CD8-positive, alpha-beta memory T cell (primary cell): ENCODE measurements at regions not wholly inside any gene's neighbourhood (a gene's known extent, or its start where the extent isn't known, plus 50 kb on each side); places are given as distances from the start of the nearest gene placed in this dataset.

Experiments used
- CTCF ChIA-PET: fragments of 350-600 bp; sonication (Branson Sonifier 250); formaldehyde crosslinking; loops from one replicate; lab custom pipeline; 2021; ENCODE audit warnings: antibody characterized with exemption; lab: Charles Lee
- POLR2A ChIA-PET: fragments of 350-600 bp; sonication (Branson Sonifier 250); formaldehyde crosslinking; loops from one replicate; lab custom pipeline; 2021; ENCODE audit warnings: antibody characterized with exemption; lab: Charles Lee
- DNase-seq, 5 donors: peaks; one replicate each; pipeline versions ENCODE4 v3.0.0 to v3.0.0-alpha.2; 2020 to 2022; ENCODE audit warnings: mixed read lengths in 1 of 5
- H3K27ac ChIP-seq: one replicate; pipeline ENCODE4 v1.7.0; 2013; ENCODE audit warnings: low read depth, mild to moderate bottlenecking, low read length, moderate library complexity
- H3K27me3 ChIP-seq: 2 replicates; pipeline ENCODE4 v1.7.0; 2013; ENCODE audit warnings: low read length, mild to moderate bottlenecking; ENCODE audit not compliant: insufficient read depth, poor library complexity, severe bottlenecking
- H3K36me3 ChIP-seq: 2 replicates; pipeline ENCODE4 v1.7.0; 2013; ENCODE audit warnings: mild to moderate bottlenecking, low read length, moderate library complexity; ENCODE audit not compliant: insufficient read depth
- H3K4me1 ChIP-seq: 2 replicates; pipeline ENCODE4 v1.7.0; 2013; ENCODE audit warnings: mild to moderate bottlenecking, low read length, moderate library complexity; ENCODE audit not compliant: insufficient read depth
- H3K4me3 ChIP-seq: 2 replicates; pipeline ENCODE4 v1.7.0; 2013; ENCODE audit warnings: mild to moderate bottlenecking, low read length
- H3K9me3 ChIP-seq: 2 replicates; pipeline ENCODE4 v1.7.0; 2013; ENCODE audit warnings: mild to moderate bottlenecking, low read length
- H3K27ac Mint-ChIP-seq, 8 donors: one replicate each; pipeline ENCODE4 v1.8.0; 2020 to 2021; ENCODE audit warnings: mixed read lengths in 8 of 8, mild to moderate bottlenecking in 6 of 8, inconsistent platforms in 3 of 8, moderate library complexity in 3 of 8
- H3K27me3 Mint-ChIP-seq, 2 donors: one replicate each; pipeline ENCODE4 v1.8.0; 2020 to 2021; ENCODE audit warnings: mixed read lengths in 2 of 2, mild to moderate bottlenecking in 1 of 2, moderate library complexity in 1 of 2
- H3K36me3 Mint-ChIP-seq, 3 donors: one replicate each; pipeline ENCODE4 v1.8.0; 2020 to 2021; ENCODE audit warnings: mixed read lengths in 3 of 3, inconsistent platforms in 1 of 3, mild to moderate bottlenecking in 1 of 3
- H3K4me1 Mint-ChIP-seq, 3 donors: one replicate each; pipeline ENCODE4 v1.8.0; 2020 to 2021; ENCODE audit warnings: mixed read lengths in 3 of 3, inconsistent platforms in 1 of 3, mild to moderate bottlenecking in 1 of 3
- H3K4me3 Mint-ChIP-seq, 7 donors: one replicate each; pipeline ENCODE4 v1.8.0; 2020 to 2021; ENCODE audit warnings: mixed read lengths in 7 of 7, mild to moderate bottlenecking in 6 of 7, moderate library complexity in 4 of 7, inconsistent platforms in 2 of 7
- H3K9me3 Mint-ChIP-seq, 5 donors: one replicate each; pipeline ENCODE4 v1.8.0; 2020 to 2022; ENCODE audit warnings: mixed read lengths in 5 of 5, mild to moderate bottlenecking in 3 of 5, moderate library complexity in 2 of 5, inconsistent platforms in 1 of 5

DNA sequence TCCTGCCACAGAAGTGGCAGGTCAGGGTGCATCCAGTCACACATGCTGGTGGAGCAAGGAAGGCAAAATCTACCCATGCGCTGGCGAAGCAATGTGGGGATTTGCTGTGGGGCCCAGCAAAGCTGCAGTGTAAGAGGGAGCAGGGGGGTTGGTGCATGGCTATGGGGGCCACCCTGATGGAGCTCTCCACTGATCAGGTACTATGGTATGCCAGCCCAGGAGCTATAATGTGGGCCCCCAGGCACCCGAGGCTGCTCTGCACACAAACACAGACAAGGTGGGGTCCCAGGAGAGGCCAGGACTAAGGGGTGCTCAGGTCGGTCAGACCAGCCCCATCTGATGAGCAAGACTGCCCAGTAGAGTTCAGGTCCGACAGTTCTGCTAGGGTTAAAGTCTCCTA, 213.5 kb downstream of the ZC3H11B start:
- Histone ChIP-seq H3K27ac (no peak overlapping the region), H3K4me3 (no peak overlapping the region), H3K4me1 (no peaks in the 10 kb centered on the region), H3K27me3 (no peaks in the 10 kb centered on the region), H3K9me3 (no peaks in the 10 kb centered on the region), H3K36me3 (no peaks in the 10 kb centered on the region)
- ChIA-PET CTCF (no interaction called here), POLR2A (no interaction called here)
- peaks cover 0 to 4% (median 0%) of the 10 kb centered on the region in 3 donors for H3K36me3 Mint-ChIP-seq
- DNase-seq: no peak
- no peak overlapping the region for H3K27ac Mint-ChIP-seq
- peaks cover 5 to 12% of the 10 kb centered on the region in 2 donors for H3K27me3 Mint-ChIP-seq
- no peak overlapping the region for H3K4me3 Mint-ChIP-seq
- H3K4me1 Mint-ChIP-seq: no peaks in the 10 kb centered on the region
- peaks cover 17 to 39% (median 30%) of the 10 kb centered on the region in 5 donors for H3K9me3 Mint-ChIP-seq

DNA sequence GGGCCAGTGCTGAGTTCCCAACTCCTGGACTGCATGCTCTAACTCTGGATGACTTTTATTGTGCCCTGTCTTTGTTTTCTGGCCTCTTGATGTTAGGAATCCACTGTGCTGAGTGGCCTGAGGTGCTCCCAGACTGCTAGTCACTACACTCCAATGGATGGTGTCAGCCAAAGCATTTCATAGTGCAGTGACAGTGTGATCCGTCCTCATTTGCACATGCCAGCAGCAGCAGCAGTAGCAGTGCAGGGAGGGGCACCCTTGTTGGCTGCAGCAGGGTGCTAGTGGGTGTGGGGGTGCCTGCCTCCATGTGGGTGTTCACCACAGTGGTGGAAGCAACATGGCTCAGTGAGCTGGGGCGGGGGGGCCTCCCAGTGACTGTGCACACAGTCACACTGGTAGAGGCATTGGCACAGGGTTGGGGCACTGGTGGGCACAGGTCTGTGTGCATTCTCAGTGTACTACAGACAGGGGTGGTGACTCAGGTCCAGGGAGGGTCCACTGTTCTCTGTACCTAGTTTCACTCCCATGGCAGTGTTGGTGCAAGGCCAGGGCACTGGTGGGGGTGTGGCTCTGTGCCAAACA, 214.0 kb downstream of the ZC3H11B start:
- no peak overlapping the region for H3K4me3 Mint-ChIP-seq
- H3K4me3 ChIP-seq: no peak overlapping the region
- no peaks in the 10 kb centered on the region for H3K4me1 ChIP-seq
- H3K36me3 ChIP-seq: no peaks in the 10 kb centered on the region
- POLR2A ChIA-PET: no interaction called here
- CTCF ChIA-PET: no interaction called here
- DNase-seq: no peak
- no peaks in the 10 kb centered on the region for H3K4me1 Mint-ChIP-seq
- peaks cover 17 to 41% (median 33%) of the 10 kb centered on the region in 5 donors for H3K9me3 Mint-ChIP-seq
- peaks cover 0 to 4% (median 0%) of the 10 kb centered on the region in 3 donors for H3K36me3 Mint-ChIP-seq
- H3K27ac Mint-ChIP-seq: no peak overlapping the region
- no peak overlapping the region for H3K27ac ChIP-seq
- H3K27me3 Mint-ChIP-seq: peaks cover 5 to 12% of the 10 kb centered on the region in 2 donors
- H3K27me3 ChIP-seq: no peaks in the 10 kb centered on the region
- H3K9me3 ChIP-seq: no peaks in the 10 kb centered on the region

DNA sequence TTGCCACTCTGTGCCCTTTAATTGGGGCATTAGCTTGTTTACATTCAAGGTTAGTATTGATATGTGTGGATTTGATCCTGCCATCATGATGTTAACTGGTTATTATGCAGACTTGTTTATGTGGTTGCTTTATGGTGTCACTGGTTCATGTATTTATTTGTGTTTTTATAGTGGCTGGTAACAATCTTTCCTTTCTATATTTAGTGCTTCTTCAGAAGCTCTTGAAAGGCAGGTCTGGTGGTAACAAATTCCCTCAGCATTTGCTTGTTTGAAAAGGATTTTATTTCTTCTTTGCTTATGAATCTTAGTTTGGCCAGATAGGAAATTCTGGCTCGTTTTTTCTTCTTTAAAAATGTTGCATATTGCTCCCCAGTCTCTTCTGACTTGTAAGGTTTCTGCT, 215.4 kb downstream of the ZC3H11B start:
- peaks cover 0 to 4% (median 0%) of the 10 kb centered on the region in 3 donors for H3K36me3 Mint-ChIP-seq
- H3K4me1 ChIP-seq: no peaks in the 10 kb centered on the region
- no peaks in the 10 kb centered on the region for H3K36me3 ChIP-seq
- peaks cover 23 to 43% (median 39%) of the 10 kb centered on the region in 5 donors for H3K9me3 Mint-ChIP-seq
- H3K4me1 Mint-ChIP-seq: no peaks in the 10 kb centered on the region
- no peak overlapping the region for H3K4me3 ChIP-seq
- H3K27me3 Mint-ChIP-seq: peaks cover 3 to 4% of the 10 kb centered on the region in 2 donors
- no peak overlapping the region for H3K27ac ChIP-seq
- no peak overlapping the region for H3K4me3 Mint-ChIP-seq
- no peak for DNase-seq
- no peaks in the 10 kb centered on the region for H3K9me3 ChIP-seq
- H3K27ac Mint-ChIP-seq: no peak overlapping the region
- ChIA-PET POLR2A (no interaction called here), CTCF (no interaction called here)
- H3K27me3 ChIP-seq: no peaks in the 10 kb centered on the region

GRCh38 chr1:219391297-219391696, 217.6 kb downstream of the LYPLAL1 start:
- Mint-ChIP-seq H3K27me3 (peaks cover 0 to 1% of the 10 kb centered on the region in 2 donors), H3K27ac (no peak overlapping the region), H3K36me3 (no peaks in the 10 kb centered on the region), H3K4me1 (no peaks in the 10 kb centered on the region), H3K9me3 (peaks cover 18 to 27% (median 24%) of the 10 kb centered on the region in 5 donors), H3K4me3 (no peak overlapping the region)
- no peak for DNase-seq
- ChIA-PET CTCF (no interaction called here), POLR2A (no interaction called here)
- H3K27me3 ChIP-seq: no peaks in the 10 kb centered on the region
- no peaks in the 10 kb centered on the region for H3K9me3 ChIP-seq
- no peak overlapping the region for H3K27ac ChIP-seq
- H3K36me3 ChIP-seq: no peaks in the 10 kb centered on the region
- no peak overlapping the region for H3K4me3 ChIP-seq
- no peaks in the 10 kb centered on the region for H3K4me1 ChIP-seq

- H3K27ac Mint-ChIP-seq: no peak overlapping the region
These were observed 213.5 kb downstream of the LYPLAL1 start for GRCh38 chr1:219387211-219387610.

DNA sequence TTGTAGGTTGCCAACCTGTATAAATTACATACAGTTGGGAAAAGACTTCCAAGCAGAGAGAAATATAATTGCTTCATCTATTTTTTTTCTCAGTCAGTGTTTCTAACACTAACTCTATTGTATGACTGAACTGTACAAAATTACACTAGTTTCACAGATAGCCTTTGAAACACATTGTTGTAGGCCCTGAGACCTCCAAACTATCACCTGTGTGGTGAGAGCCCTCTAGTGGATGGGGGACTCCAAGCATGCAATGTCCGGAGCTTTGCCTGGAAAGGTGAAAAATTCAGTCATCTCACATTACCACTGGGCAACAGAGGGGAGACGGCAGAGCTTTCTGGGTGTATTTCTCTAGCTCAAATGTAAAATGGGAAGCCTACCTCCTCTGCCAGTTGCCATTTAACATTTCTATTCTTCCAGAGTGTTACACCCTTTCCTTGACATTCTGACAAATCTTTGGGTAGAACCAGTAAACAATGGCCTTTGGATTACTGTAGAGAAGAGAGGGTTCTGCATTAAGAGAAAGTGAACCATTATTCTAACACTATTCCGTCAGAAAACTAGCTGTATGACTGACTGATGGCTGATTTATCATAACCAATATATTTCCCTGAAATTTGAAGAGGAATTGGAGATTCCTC, 212.2 kb downstream of the LYPLAL1 start:
- ChIA-PET CTCF (no interaction called here), POLR2A (no interaction called here)
- Mint-ChIP-seq H3K4me1 (no peaks in the 10 kb centered on the region), H3K9me3 (peaks cover 0 to 2% (median 0%) of the 10 kb centered on the region in 5 donors), H3K4me3 (no peak overlapping the region), H3K27ac (no peak overlapping the region), H3K36me3 (no peaks in the 10 kb centered on the region), H3K27me3 (peaks cover 0 to 2% of the 10 kb centered on the region in 2 donors)
- no peak overlapping the region for H3K4me3 ChIP-seq
- no peak overlapping the region for H3K27ac ChIP-seq
- DNase-seq: no peak
- no peaks in the 10 kb centered on the region for H3K9me3 ChIP-seq
- H3K36me3 ChIP-seq: no peaks in the 10 kb centered on the region
- H3K27me3 ChIP-seq: no peaks in the 10 kb centered on the region
- H3K4me1 ChIP-seq: no peaks in the 10 kb centered on the region

More at GRCh38 chr1:219387211-219387610, 213.5 kb downstream of the LYPLAL1 start:
- no peaks in the 10 kb centered on the region for H3K27me3 Mint-ChIP-seq
- H3K36me3 ChIP-seq: no peaks in the 10 kb centered on the region
- no peak overlapping the region for H3K27ac ChIP-seq
- peaks cover under 1 to 4% (median 2%) of the 10 kb centered on the region in 5 donors for H3K9me3 Mint-ChIP-seq
- H3K9me3 ChIP-seq: no peaks in the 10 kb centered on the region
- no peaks in the 10 kb centered on the region for H3K36me3 Mint-ChIP-seq
- H3K4me3 Mint-ChIP-seq: no peak overlapping the region
- no peak overlapping the region for H3K4me3 ChIP-seq
- DNase-seq: no peak
- ChIA-PET POLR2A (no interaction called here), CTCF (no interaction called here)
- H3K27me3 ChIP-seq: no peaks in the 10 kb centered on the region
- H3K4me1 Mint-ChIP-seq: no peaks in the 10 kb centered on the region
- H3K4me1 ChIP-seq: no peaks in the 10 kb centered on the region

DNA sequence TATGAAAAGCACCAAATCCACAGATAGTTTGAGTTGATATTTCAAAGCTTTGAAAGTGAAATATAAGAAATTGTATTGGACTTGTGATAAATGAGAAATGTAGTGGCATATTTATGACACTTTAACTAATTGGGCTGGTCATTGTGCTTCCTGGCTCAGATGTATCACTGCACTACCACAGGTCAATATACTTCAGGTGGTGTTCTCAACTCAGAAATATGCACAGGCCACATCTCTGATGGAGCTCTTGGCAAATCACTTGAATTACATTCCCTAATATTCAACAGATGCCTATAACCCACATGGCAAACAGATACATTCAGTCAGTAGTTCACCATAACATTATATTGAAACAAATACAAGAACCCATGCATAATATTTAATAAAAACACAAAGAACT, 209.6 kb downstream of the LYPLAL1 start:
- Mint-ChIP-seq H3K27me3 (peaks cover 0 to 5% of the 10 kb centered on the region in 2 donors), H3K36me3 (no peaks in the 10 kb centered on the region), H3K27ac (no peak overlapping the region), H3K4me1 (no peaks in the 10 kb centered on the region), H3K4me3 (no peak overlapping the region), H3K9me3 (peaks cover 0 to 6% (median 0%) of the 10 kb centered on the region in 5 donors)
- Histone ChIP-seq H3K36me3 (no peaks in the 10 kb centered on the region), H3K9me3 (no peaks in the 10 kb centered on the region), H3K27me3 (no peaks in the 10 kb centered on the region), H3K27ac (no peak overlapping the region), H3K4me1 (no peaks in the 10 kb centered on the region), H3K4me3 (no peak overlapping the region)
- no peak for DNase-seq
- ChIA-PET POLR2A (no interaction called here), CTCF (no interaction called here)

DNA sequence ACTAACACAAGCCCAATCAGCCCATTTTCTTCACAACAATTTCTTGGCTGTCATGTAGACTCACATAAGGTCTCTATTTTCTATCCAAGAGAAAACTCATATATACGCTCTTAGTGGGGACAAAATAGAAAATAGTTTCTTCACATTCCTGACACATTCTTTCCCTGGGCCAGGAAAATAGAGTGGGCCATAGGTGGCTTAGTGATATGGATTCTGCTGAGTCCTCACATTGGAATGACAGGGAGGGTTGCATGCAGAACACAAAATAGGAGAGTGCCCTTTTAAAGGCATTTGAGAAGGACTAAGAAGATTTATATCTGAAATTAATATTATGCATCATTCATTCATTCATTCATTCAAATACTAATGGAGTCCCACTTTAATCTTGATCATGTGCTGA, 207.7 kb downstream of the LYPLAL1 start:
- Mint-ChIP-seq H3K27ac (no peak overlapping the region), H3K4me1 (no peaks in the 10 kb centered on the region), H3K27me3 (peaks cover 0 to 5% of the 10 kb centered on the region in 2 donors), H3K36me3 (no peaks in the 10 kb centered on the region), H3K4me3 (no peak overlapping the region), H3K9me3 (peaks cover 0 to 6% (median 0%) of the 10 kb centered on the region in 5 donors)
- Histone ChIP-seq H3K4me3 (no peak overlapping the region), H3K9me3 (no peaks in the 10 kb centered on the region), H3K27ac (no peak overlapping the region), H3K4me1 (no peaks in the 10 kb centered on the region), H3K36me3 (no peaks in the 10 kb centered on the region), H3K27me3 (no peaks in the 10 kb centered on the region)
- ChIA-PET CTCF (no interaction called here), POLR2A (no interaction called here)
- no peak for DNase-seq
